GM21786 (cell line): ENCODE measurements at regions not wholly inside any gene's neighbourhood (a gene's known extent, or its start where the extent isn't known, plus 50 kb on each side); places are given as distances from the start of the nearest gene placed in this dataset.
"Not testable (repeated sequence)": the region's sequence is repeated elsewhere in the genome, so short reads cannot be mapped to it uniquely, and the experiment has no call there.

ENCODE experiments used
- ATAC-seq: cut with Tn5 transposase; IDR thresholded peaks from one replicate; pipeline ENCODE4 v1.9.1; 2021; ENCODE audit not compliant: unreplicated experiment

GRCh38 chr14:30064454-30064853 is 136.8 kb upstream of the PRKD1 start:
- ATAC-seq: no peak

GRCh38 chr14:30069536-30069935 is 141.9 kb upstream of the PRKD1 start:
- ATAC-seq: no peak

- not testable (repeated sequence) for ATAC-seq
Observed at GRCh38 chr14:30072454-30072853, 144.8 kb upstream of the PRKD1 start.

- no peak for ATAC-seq
Observed at GRCh38 chr14:30077946-30078345, 150.3 kb upstream of the PRKD1 start.

GRCh38 chr14:30078811-30079402 is 151.3 kb upstream of the PRKD1 start:
- no peak for ATAC-seq

GRCh38 chr14:30082486-30082885 is 154.8 kb upstream of the PRKD1 start:
- ATAC-seq: no peak

GRCh38 chr14:30084811-30085210 is 157.2 kb upstream of the PRKD1 start:
- ATAC-seq: no peak

- no peak for ATAC-seq
Observed at GRCh38 chr14:30085943-30086342, 158.3 kb upstream of the PRKD1 start.

- ATAC-seq: no peak
Observed at GRCh38 chr14:30088620-30089019, 161.0 kb upstream of the PRKD1 start.

- no peak for ATAC-seq
Observed at GRCh38 chr14:30108975-30109700, 181.5 kb upstream of the PRKD1 start.

- no peak for ATAC-seq
Observed at GRCh38 chr14:30114051-30114450, 186.4 kb upstream of the PRKD1 start.

- no peak for ATAC-seq
Observed at GRCh38 chr14:30115756-30116155, 188.1 kb upstream of the PRKD1 start.

GRCh38 chr14:30118992-30119640 is 191.5 kb upstream of the PRKD1 start:
- no peak for ATAC-seq

GRCh38 chr14:30125322-30125979 is 197.8 kb upstream of the PRKD1 start:
- no peak for ATAC-seq

GRCh38 chr14:30129807-30130206 is 202.2 kb upstream of the PRKD1 start:
- no peak for ATAC-seq

GRCh38 chr14:30131581-30132097 is 204.0 kb upstream of the PRKD1 start:
- ATAC-seq: no peak

- ATAC-seq: no peak
Observed at GRCh38 chr14:30132196-30132595, 204.5 kb upstream of the PRKD1 start.

- no peak for ATAC-seq
Observed at GRCh38 chr14:30134936-30135335, 207.3 kb upstream of the PRKD1 start.

- ATAC-seq: no peak
Observed at GRCh38 chr14:30138567-30138966, 210.9 kb upstream of the PRKD1 start.

GRCh38 chr14:30142216-30142615 is 214.6 kb upstream of the PRKD1 start:
- no peak for ATAC-seq

- no peak for ATAC-seq
Observed at GRCh38 chr14:30143627-30144026, 216.0 kb upstream of the PRKD1 start.

GRCh38 chr14:30153717-30154116 is 226.1 kb upstream of the PRKD1 start:
- ATAC-seq: no peak
